HG03378 (cell line): ENCODE measurements at regions not wholly inside any gene's neighbourhood (a gene's known extent, or its start where the extent isn't known, plus 50 kb on each side); places are given as distances from the start of the nearest gene placed in this dataset.

Experiments used
- ATAC-seq: cut with Tn5 transposase; IDR thresholded peaks from one replicate; pipeline ENCODE4 v1.9.1; 2021; ENCODE audit warnings: mild to moderate bottlenecking, moderate library complexity; ENCODE audit not compliant: unreplicated experiment

- no peak for ATAC-seq
Observed at GRCh38 chr11:111194860-111195568, 50.5 kb upstream of the POU2AF2 start.

- ATAC-seq = no peak
Observed at GRCh38 chr11:111193924-111194490, 51.5 kb upstream of the POU2AF2 start.

DNA sequence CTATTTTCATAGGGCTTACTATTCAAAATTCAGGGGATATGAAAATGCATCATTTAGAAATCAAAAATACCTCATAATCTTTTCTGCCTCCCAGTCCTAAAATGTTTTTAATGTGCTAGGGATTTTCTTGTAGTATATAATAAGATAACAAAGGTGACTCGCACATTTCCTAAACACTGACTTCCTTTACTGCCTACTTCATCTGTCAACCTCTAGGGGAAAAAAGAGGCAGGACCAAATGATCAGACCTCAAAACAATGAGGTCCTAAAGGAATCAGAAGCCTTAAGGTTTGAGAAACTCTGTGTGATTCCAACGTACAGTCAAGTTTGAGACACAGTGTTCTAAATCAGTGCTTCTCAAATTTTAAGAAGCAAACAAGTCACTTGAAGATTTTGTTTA, 56.1 kb upstream of the POU2AF2 start:
- no peak for ATAC-seq

GRCh38 chr11:111186308-111186915, 59.1 kb upstream of the POU2AF2 start:
- ATAC-seq = no peak

DNA sequence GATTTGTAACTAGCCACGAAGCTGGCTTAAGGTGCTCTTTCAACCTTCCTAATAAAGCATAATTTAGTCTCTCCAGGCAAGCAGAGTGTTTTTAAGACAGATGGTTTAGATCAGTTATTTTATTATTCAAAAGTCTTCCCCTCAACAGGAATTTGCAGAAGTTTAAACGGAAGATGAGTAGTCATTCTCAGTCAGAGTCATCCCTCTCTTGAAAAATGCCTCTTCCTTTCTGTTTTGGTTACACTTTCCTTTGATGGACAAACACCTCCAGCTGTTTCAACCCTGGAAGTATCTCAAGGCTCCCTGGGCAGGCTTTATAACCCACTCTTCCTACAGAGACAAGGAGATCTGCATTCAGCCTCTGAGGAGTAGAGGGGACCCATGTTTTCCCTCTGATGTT, 60.3 kb upstream of the POU2AF2 start:
- ATAC-seq = no peak

- no peak for ATAC-seq
Observed at GRCh38 chr11:111183706-111184105, 61.8 kb upstream of the POU2AF2 start.

GRCh38 chr11:111179184-111179910, 66.2 kb upstream of the POU2AF2 start:
- ATAC-seq = no peak

GRCh38 chr11:111177037-111177871, 68.3 kb upstream of the POU2AF2 start:
- peak; percentile 79 for ATAC-seq

GRCh38 chr11:111176603-111177002, 68.9 kb upstream of the POU2AF2 start:
- ATAC-seq = peak; percentile 62

GRCh38 chr11:111173221-111173620, 72.3 kb upstream of the POU2AF2 start:
- no peak for ATAC-seq

DNA sequence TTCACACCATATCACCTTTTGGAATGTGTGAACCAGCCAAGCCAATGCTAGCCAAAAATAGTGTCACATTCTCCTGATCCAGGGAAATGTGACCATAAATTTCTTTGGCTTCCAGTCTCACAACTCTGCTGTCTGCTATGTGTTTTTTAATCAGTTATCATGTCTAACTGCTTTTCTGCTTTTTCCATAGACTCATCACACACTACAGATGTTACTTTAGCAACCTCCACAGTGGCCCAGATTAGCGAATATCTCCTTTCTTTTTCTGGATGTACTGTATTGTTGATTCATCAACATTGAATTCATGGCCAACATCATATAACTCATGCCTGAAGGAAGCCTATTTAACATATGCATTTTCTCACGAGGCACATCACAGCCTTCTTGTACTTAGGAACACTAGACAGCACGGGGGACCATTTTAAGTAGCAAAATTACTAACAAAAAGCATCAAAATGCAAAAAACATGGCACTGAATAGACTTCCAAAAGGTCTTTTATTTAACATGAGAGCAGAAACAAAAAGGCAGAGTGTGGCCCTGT, 73.1 kb upstream of the POU2AF2 start:
- ATAC-seq = no peak

- no peak for ATAC-seq
Observed at GRCh38 chr11:111170761-111171379, 74.7 kb upstream of the POU2AF2 start.

DNA sequence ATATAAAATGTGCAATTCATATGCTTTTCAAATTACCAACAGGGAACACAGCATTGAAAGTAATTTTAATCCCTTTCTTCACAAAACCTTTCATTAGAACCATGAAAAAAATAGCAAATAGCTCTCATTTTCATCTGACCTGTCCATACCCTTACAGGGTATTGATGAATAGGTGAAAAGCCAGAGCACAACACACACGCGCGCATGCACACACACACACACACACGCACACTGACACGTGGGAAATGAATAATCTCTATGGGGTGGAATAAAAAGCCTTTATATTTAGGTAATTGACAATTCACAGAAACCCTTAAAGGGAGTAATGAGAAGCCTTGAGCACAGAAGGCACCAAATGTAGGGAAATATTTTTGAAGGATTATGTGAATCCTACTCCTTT, 76.2 kb upstream of the POU2AF2 start:
- ATAC-seq = no peak

DNA sequence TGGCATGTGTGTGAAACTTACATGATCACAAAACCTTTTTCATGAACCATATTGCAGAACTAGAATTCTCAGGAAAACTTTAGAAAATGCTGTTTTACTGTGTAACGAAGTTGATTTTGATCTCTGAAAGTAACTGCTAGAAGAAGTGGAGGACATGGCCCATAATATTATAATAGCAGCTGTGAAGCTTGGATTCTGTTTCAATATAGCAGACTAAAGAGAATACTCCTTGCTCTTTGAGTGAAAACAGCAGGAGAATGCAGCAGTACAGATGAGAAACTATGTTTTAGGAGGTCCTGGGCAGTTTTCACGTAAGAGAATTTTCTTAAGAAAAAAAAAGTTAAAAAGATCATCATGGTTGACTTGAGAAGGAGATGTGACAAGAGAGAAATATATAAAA, 76.7 kb upstream of the POU2AF2 start:
- ATAC-seq = no peak

DNA sequence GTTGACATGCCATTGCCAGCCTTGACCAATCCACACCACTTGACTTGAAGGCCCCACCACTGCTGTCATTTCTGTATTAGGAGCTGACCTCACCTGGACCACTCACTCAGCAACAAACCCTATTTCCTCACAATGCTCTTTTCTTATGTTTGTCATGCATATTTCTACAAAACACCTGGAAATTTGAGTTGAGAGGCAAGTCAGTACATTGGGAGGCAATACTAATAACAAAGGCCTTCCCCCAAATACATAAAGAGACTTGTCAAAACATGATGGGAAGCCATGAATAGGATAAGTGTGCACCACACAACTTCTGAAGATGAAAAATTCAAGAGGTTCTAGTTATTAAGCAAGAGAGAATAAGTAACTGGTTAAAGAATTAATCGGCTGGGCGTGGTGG, 77.9 kb upstream of the POU2AF2 start:
- no peak for ATAC-seq

DNA sequence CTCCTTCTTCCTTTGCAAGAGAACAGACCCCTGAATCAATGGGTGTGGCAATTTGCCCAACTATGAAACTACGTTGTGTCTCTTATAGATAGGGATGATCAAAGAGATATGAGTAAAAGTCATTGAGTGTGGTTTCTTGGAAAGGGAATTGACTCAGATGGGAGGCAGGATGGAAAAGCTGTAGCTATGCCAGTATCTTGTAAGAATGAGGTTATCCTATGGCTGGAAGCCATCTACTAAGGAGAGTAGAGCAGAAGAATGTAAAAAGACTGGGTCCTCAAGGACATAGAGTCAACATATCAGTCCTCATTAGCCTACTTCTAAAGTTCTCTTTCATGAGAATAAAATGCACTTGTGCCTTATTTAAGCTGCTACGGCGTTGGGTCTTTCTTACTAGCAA, 78.9 kb upstream of the POU2AF2 start:
- no peak for ATAC-seq

DNA sequence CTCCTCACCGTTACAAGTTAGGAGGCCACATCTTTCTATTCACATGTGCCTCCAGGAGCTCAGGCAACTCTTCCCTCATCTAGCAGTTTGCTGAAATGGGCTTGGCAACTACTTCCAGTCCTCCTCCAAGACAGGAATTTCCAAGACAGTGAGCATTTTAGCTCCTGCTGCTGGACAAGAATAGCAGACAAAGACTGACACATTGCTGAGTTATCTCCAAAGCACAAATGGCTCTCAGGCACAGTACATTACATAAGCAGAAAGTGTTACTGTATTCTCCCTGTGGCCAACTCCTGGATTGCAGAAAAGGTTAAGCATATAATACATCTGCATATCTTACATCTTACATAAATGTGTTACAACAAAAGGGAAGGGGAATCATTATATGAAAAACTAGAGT, 83.2 kb upstream of the POU2AF2 start:
- no peak for ATAC-seq

DNA sequence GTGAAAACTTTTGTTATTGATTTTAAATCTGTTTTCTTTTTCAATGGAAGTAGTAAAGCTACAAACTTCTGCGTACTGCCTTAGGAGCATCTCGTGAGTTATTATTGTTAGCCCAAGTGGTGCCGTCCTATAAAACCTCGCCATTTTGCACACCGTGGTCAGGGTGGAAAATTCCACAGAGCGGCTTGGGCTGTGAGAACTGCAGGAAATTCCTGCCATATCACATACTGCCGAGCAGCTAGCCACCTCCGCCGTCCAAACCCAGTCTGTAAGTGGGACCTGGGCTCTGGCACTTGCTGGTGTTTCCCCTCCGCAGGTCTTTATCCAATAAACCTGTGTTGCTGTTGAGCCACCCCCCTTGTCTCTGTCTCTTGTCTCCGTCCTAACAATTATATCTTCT, 88.0 kb upstream of the POU2AF2 start:
- no peak for ATAC-seq

GRCh38 chr11:111155021-111155420, 90.5 kb upstream of the POU2AF2 start:
- ATAC-seq = no peak

DNA sequence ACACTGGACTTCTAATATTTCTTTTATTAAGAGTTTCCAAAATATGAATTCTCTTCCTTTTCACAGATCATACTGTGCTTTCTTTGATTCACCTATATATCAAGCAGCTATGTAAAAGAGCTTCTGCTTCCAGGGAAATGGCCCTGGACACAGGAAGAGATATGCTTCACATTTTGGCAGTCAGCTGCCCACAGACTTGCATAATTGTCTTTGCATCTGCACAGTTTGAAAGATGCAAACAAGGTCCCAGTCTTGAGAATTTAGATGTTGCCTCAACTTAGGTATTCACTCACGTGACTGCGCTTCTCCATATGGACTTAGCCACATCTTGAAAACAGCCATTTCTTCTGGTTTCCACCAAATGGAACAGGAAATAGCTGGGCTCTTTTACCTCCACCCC, 92.3 kb upstream of the POU2AF2 start:
- no peak for ATAC-seq
